Brain microvascular endothelial cell (primary cell): ENCODE measurements at regions not wholly inside any gene's neighbourhood (a gene's known extent, or its start where the extent isn't known, plus 50 kb on each side); places are given as distances from the start of the nearest gene placed in this dataset.
"Not testable (repeated sequence)": the region's sequence is repeated elsewhere in the genome, so short reads cannot be mapped to it uniquely, and the experiment has no call there.

Experiments
- DNase-seq: peaks from one replicate; pipeline ENCODE4 v3.0.0-alpha.2; 2020
- H3K27ac ChIP-seq: fragments of 250-450 bp; sonication (Bioruptor Pico); 2 replicates; pipeline ENCODE4 v1.5.1; 2020; ENCODE audit warnings: mild to moderate bottlenecking, moderate library complexity
- H3K27me3 ChIP-seq: fragments of 250-450 bp; sonication (Bioruptor Pico); replicated peaks from 2 replicates; pipeline ENCODE4 v1.5.1; 2020; ENCODE audit warnings: mild to moderate bottlenecking
- H3K36me3 ChIP-seq: fragments of 250-450 bp; sonication (Bioruptor Pico); replicated peaks from 2 replicates; pipeline ENCODE4 v1.5.1; 2020; ENCODE audit warnings: mild to moderate bottlenecking
- H3K4me3 ChIP-seq: 2 replicates; pipeline ENCODE4 v1.5.1; 2011; ENCODE audit warnings: low read depth, mild to moderate bottlenecking, control low read depth, low read length, moderate library complexity
- in situ Hi-C: cut with HindIII; loops from 2 replicates; pipeline ENCODE4 v1.10.0; 2017; ENCODE audit warnings: low sequenced_read_pairs, low pct_ligation_motif_present
- TF ChIP-seq, protein P1 (sequence below): IDR thresholded peaks from 2 replicates; pipeline ENCODE4 v1.5.1; 2011; ENCODE audit warnings: low read depth, mild to moderate bottlenecking, moderate library complexity, low read length, control low read depth, inconsistent platforms; ENCODE audit errors: missing control alignments

DNA sequence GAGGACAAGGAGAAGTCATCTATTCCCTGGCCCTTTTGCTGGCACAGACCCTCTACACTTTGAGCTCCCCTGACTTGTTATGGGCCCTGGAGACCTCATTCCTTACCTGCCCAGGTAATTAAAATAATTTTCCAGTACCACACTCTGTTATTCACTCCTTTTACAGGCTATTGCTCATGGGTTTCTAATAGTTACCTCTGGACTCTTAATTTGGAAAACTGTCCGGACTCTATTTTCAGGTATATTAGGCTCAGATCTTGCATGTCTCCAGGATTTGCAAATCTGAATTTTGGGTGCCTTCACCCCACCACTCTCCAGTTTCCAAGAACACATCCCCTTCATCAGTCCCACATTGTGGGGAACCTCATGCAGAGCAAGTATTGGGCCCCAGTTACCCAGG is 186.8 kb upstream of the SESN3 start:
- no peaks in the 10 kb centered on the region for H3K36me3 ChIP-seq
- DNase-seq: no peak
- H3K27ac ChIP-seq: no peak overlapping the region
- no peak overlapping the region for H3K4me3 ChIP-seq
- in situ Hi-C loops: no loop called here
- no peaks in the 10 kb centered on the region for H3K27me3 ChIP-seq
- TF ChIP-seq, protein P1, sequence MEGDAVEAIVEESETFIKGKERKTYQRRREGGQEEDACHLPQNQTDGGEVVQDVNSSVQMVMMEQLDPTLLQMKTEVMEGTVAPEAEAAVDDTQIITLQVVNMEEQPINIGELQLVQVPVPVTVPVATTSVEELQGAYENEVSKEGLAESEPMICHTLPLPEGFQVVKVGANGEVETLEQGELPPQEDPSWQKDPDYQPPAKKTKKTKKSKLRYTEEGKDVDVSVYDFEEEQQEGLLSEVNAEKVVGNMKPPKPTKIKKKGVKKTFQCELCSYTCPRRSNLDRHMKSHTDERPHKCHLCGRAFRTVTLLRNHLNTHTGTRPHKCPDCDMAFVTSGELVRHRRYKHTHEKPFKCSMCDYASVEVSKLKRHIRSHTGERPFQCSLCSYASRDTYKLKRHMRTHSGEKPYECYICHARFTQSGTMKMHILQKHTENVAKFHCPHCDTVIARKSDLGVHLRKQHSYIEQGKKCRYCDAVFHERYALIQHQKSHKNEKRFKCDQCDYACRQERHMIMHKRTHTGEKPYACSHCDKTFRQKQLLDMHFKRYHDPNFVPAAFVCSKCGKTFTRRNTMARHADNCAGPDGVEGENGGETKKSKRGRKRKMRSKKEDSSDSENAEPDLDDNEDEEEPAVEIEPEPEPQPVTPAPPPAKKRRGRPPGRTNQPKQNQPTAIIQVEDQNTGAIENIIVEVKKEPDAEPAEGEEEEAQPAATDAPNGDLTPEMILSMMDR: no peak

DNA sequence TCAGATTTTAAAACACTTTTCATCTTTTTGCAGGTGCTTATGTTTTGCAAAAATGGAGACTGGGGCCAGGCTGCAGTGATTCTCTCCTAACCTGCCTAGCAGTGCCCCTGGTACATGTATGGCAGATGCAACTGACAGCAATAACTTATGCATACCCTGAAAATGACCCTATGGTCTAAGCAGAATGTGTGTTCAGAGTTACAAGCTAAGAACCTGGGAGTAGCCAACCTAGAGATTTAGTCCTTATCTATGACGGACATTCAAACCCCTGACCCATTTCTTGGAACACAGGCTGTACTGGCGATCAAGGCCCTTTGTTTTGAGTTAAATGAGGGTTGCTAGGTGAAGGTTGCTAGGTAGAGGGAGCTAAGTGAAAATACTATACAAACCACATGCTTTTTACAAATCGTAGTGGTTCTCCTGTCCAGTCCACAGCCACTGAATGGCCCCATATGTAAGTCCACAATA is 184.9 kb upstream of the SESN3 start:
- in situ Hi-C loops: no loop called here
- no peak for DNase-seq
- Histone ChIP-seq H3K27ac (no peak overlapping the region), H3K4me3 (no peak overlapping the region), H3K36me3 (no peaks in the 10 kb centered on the region), H3K27me3 (no peaks in the 10 kb centered on the region)
- TF ChIP-seq, protein P1: no peak

DNA sequence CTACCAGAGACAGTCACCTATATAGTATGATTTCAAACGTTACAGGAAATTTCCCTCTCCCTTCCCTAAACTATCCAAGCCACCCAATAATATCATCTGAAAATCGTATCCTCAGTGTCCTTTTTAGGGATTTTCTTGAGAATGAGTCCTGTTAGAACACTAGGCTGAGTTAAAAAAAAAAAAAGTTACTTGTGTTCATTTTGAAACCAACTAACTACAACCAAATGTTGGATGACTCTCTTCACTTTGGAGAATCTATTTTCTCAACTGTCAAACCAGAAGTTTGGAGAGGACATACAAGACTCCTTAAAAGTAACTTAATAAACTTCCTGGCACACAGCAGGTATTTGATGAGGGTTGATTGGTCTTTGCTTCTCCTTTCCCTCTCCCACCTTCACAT is 183.2 kb upstream of the SESN3 start:
- TF ChIP-seq, protein P1: no peak
- in situ Hi-C loops: no loop called here
- Histone ChIP-seq H3K27ac (no peak overlapping the region), H3K4me3 (no peak overlapping the region), H3K27me3 (no peaks in the 10 kb centered on the region), H3K36me3 (no peaks in the 10 kb centered on the region)
- no peak for DNase-seq

DNA sequence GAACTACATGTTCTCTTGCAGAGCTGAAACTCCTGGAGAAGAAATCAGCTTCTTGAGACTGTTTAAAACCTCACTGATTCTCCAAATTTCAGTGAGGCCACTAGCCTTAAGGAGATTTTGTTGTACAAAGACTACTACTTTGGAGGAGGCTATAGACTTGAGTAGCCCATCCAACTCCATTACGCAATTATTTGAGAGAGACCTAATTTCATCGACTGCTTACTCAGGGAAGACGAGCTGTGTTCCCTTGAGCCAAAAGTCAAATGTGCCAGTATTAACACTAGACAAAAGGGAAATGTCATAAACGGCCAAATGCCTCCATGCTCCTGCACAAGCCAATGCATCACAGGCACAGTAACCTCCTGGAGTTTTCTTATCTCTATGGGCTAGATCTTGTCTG is 182.8 kb upstream of the SESN3 start:
- H3K27me3 ChIP-seq: no peaks in the 10 kb centered on the region
- in situ Hi-C loops: no loop called here
- H3K36me3 ChIP-seq: no peaks in the 10 kb centered on the region
- TF ChIP-seq, protein P1: no peak
- no peak overlapping the region for H3K27ac ChIP-seq
- no peak for DNase-seq
- no peak overlapping the region for H3K4me3 ChIP-seq

DNA sequence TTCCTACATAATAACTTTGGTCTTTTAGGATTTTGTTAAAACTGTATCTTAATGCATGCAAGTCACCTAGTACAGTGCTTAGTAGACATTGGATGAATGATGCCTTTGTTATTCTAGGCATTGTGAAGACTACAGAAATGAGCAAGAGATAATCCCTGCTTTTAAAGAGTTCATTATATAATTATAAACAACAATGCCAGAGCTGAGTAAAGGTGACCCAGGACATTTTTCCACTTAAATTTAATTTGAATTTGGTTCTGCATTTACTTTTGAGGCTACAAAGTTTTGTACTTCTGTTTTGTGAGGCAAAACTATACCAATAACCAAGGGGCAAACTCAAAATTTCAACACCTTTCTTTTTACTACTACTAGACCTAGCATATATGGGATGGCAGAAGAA is 182.0 kb upstream of the SESN3 start:
- Histone ChIP-seq H3K27me3 (no peaks in the 10 kb centered on the region), H3K27ac (no peak overlapping the region), H3K4me3 (no peak overlapping the region), H3K36me3 (no peaks in the 10 kb centered on the region)
- DNase-seq: no peak
- in situ Hi-C loops: no loop called here
- TF ChIP-seq, protein P1: no peak

DNA sequence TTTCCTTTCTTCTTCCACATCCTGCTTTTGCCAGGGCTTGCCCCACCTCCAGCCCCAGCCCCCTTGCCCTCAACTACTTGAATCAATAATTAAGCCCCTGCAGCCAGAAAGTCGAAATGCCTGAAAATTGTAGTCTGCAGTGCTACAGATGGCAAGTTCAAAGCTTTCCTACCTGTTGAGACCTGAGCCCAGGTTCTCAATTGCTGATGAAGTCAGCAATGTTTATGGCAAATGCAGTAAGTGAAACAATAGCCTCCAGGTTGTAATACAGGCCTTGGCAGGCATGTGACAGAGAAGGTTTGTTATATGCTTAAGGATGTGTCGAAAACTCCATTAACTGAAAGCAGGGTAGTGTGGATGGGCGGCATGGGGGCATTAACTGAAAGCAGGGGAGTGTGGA is 181.1 kb upstream of the SESN3 start:
- no peak for DNase-seq
- TF ChIP-seq, protein P1: no peak
- in situ Hi-C loops: no loop called here
- H3K36me3 ChIP-seq: no peaks in the 10 kb centered on the region
- no peaks in the 10 kb centered on the region for H3K27me3 ChIP-seq
- no peak overlapping the region for H3K27ac ChIP-seq
- no peak overlapping the region for H3K4me3 ChIP-seq

DNA sequence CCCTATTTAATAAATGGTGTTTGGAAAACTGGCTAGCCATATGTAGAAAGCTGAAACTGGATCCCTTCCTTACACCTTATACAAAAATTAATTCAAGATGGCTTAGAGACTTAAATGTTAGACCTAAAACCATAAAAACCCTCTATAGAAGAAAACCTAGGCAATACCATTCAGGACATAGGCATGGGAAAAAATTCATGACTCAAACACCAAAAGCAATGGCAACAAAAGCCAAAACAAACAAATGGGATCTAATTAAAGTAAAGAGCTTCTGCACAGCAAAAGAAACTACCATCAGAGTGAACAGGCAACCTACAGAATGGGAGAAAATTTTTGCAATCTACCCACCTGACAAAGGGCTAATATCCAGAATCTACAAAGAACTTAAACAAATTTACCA is 179.7 kb upstream of the SESN3 start:
- H3K4me3 ChIP-seq, H3K27me3 ChIP-seq, H3K36me3 ChIP-seq, in situ Hi-C loops, H3K27ac ChIP-seq: not testable (repeated sequence)
- peak; percentile 16 for DNase-seq
